ENCODE measurements at regions not wholly inside any gene's neighbourhood (a gene's known extent, or its start where the extent isn't known, plus 50 kb on each side); places are given as distances from the start of the nearest gene placed in this dataset.
"Not testable (repeated sequence)": the region's sequence is repeated elsewhere in the genome, so short reads cannot be mapped to it uniquely, and the experiment has no call there.

GRCh38 chr19:27865927-27866777, 1346.8 kb downstream of the UQCRFS1 start:
- Histone ChIP-seq H3K9me3 (replicated peaks) (peaks cover 21% of the 10 kb centered on the region), H3K27me3 (ENCODE audit: low read depth) (no peaks in the 10 kb centered on the region), H3K36me3 (no peaks in the 10 kb centered on the region), H3K27ac (replicated peaks) (no peak overlapping the region), H3K4me3 (no peak overlapping the region), H3K4me1 (no peaks in the 10 kb centered on the region)
- DNase-seq = no peak
- intact Hi-C loops (cut with micrococcal nuclease) = no loop called here
- TF ChIP-seq CTCF (IDR thresholded peaks at IDR 0.05; ENCODE audit: borderline replicate concordance) = no peak

- DNase-seq = no peak
- H3K27me3 ChIP-seq (ENCODE audit: low read depth) = no peaks in the 10 kb centered on the region
- intact Hi-C loops (cut with micrococcal nuclease) = no loop called here
- no peak overlapping the region for H3K4me3 ChIP-seq
- no peak for TF ChIP-seq CTCF (IDR thresholded peaks at IDR 0.05; ENCODE audit: borderline replicate concordance)
- H3K9me3 ChIP-seq (replicated peaks) = peaks cover 68% of the 10 kb centered on the region
- H3K36me3 ChIP-seq = no peaks in the 10 kb centered on the region
- H3K4me1 ChIP-seq = no peaks in the 10 kb centered on the region
- H3K27ac ChIP-seq (replicated peaks) = no peak overlapping the region
Observed at GRCh38 chr19:27861411-27861975, 1351.5 kb downstream of the UQCRFS1 start.

- intact Hi-C loops (cut with micrococcal nuclease) = no loop called here
- Histone ChIP-seq H3K27ac (replicated peaks) (no peak overlapping the region), H3K27me3 (ENCODE audit: low read depth) (no peaks in the 10 kb centered on the region), H3K9me3 (replicated peaks) (peaks cover 76% of the 10 kb centered on the region), H3K4me3 (no peak overlapping the region), H3K36me3 (no peaks in the 10 kb centered on the region), H3K4me1 (no peaks in the 10 kb centered on the region)
- no peak for DNase-seq
- TF ChIP-seq CTCF (IDR thresholded peaks at IDR 0.05; ENCODE audit: borderline replicate concordance) = no peak
Observed at GRCh38 chr19:27860309-27860934, 1352.5 kb downstream of the UQCRFS1 start.

- DNase-seq = no peak
- no peak overlapping the region for H3K4me3 ChIP-seq
- peaks cover 83% of the 10 kb centered on the region for H3K9me3 ChIP-seq (replicated peaks)
- no peak overlapping the region for H3K27ac ChIP-seq (replicated peaks)
- H3K27me3 ChIP-seq (ENCODE audit: low read depth) = no peaks in the 10 kb centered on the region
- H3K4me1 ChIP-seq = no peaks in the 10 kb centered on the region
- H3K36me3 ChIP-seq = no peaks in the 10 kb centered on the region
- no peak for TF ChIP-seq CTCF (IDR thresholded peaks at IDR 0.05; ENCODE audit: borderline replicate concordance)
- intact Hi-C loops (cut with micrococcal nuclease) = no loop called here
Observed at GRCh38 chr19:27859689-27860088, 1353.3 kb downstream of the UQCRFS1 start.

- peaks cover 85% of the 10 kb centered on the region for H3K9me3 ChIP-seq (replicated peaks)
- no peak for DNase-seq
- no peaks in the 10 kb centered on the region for H3K4me1 ChIP-seq
- H3K4me3 ChIP-seq = no peak overlapping the region
- H3K27me3 ChIP-seq (ENCODE audit: low read depth) = no peaks in the 10 kb centered on the region
- H3K36me3 ChIP-seq = no peaks in the 10 kb centered on the region
- TF ChIP-seq CTCF (IDR thresholded peaks at IDR 0.05; ENCODE audit: borderline replicate concordance) = no peak
- intact Hi-C loops (cut with micrococcal nuclease) = no loop called here
- no peak overlapping the region for H3K27ac ChIP-seq (replicated peaks)
Observed at GRCh38 chr19:27858981-27859581, 1353.9 kb downstream of the UQCRFS1 start.

GRCh38 chr19:27852931-27853330, 1360.0 kb downstream of the UQCRFS1 start:
- H3K27ac ChIP-seq (replicated peaks); H3K4me1 ChIP-seq; H3K36me3 ChIP-seq; intact Hi-C loops (cut with micrococcal nuclease); H3K4me3 ChIP-seq; DNase-seq; H3K27me3 ChIP-seq (ENCODE audit: low read depth): not testable (repeated sequence)
- H3K9me3 ChIP-seq (replicated peaks) = peaks cover 56% of the 10 kb centered on the region

Data from left ventricle myocardium inferior (tissue), 1 donor.